Stimulated activated CD8-positive, alpha-beta memory T cell treated with anti-CD3 and anti-CD28 coated beads, Interleukin-2, amount 100 ng/mL, for 48 hours (primary cell): ENCODE measurements at regions not wholly inside any gene's neighbourhood (a gene's known extent, or its start where the extent isn't known, plus 50 kb on each side); places are given as distances from the start of the nearest gene placed in this dataset.
"Not testable (repeated sequence)": the region's sequence is repeated elsewhere in the genome, so short reads cannot be mapped to it uniquely, and the experiment has no call there.

ENCODE experiments used
- DNase-seq, 2 donors: peaks; one replicate each; pipeline ENCODE4 v3.0.0-alpha.2; 2020; ENCODE audit warnings: low read depth in 2 of 2

GRCh38 chr1:166695834-166696233, 143.4 kb upstream of the POGK start:
- not testable (repeated sequence) for DNase-seq

DNA sequence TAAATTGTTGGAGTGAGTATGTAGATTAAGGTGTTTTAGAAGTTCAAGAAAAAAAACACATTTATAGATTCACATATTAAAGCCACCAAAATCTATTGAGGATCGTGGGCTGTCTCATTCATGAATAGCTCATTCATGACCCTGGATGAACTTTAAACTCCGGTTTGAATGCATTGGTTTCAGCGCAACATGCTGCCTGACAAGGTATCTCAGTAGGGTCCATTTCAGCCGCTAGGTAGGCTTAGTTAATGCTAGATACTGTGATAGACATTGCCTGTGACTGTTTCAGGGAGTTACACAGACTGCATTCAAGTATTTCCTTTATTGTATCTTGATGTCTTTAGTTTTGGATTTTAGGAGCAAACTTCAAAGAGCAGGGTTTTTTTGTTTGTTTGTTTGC, 140.5 kb upstream of the POGK start:
- DNase-seq, result no peak

DNA sequence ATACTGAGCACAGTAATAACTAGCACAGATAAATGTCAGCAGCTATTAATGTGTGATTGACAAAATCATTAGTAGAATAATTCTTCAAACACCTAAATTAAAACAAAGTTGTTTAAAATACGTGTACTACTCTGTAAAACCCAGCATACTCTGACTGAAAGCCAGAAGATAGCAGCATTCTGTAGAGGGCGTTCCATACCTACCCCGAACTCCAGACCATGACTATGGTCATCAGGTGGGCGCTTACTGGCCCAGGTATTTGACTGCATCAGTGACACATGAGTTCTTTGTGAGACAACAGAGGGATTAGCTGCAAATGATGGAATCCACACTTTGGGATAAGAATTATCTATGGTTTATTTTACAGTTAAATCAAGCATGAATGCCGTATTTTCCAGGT, 139.7 kb upstream of the POGK start:
- DNase-seq, result no peak

- DNase-seq, result no peak
These were observed 138.6 kb upstream of the POGK start for GRCh38 chr1:166700696-166701095.

DNA sequence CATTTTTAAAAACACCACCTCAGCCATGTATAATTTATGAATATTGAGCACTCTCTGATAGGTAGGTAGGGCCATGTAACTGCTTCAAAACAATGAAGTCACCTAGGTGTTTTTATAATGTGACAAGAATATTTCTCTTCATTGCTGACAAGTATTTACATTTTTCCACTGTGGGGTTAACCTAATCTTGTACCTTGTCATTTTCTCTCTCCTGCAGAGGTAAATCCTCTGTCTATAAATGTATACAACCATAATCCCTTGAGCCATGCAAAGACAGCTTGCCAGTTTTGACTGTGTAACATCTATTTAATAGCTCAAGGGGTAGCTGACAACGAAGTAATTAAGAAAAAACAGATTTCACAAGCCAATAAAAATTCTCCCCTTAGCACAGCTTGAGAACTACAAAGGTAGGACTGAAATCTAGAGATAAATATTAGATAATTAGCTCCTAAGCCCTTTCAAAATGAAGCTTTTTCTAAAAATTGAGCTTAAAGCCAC, 137.6 kb upstream of the POGK start:
- no peak for DNase-seq

DNA sequence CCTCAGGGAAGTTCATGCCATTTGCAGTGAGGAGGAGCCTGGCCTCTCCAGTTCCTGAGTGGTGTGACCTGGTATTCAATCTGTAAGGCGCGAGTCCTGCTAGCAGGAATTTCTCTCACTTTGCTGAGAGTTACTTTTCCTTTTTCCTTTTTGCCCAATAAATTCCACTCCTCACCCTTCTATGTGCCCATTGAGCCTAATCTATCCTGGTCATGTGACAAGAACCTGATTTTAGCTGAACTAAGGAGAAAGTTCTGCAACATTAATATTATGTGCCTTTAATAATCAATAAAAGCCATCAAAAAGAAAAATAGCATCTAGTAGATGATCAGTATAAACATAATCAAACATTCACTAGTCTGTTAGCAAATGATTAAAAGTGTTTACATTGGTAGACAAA, 136.1 kb upstream of the POGK start:
- DNase-seq, result no peak

- DNase-seq, result no peak
These were observed 135.4 kb upstream of the POGK start for GRCh38 chr1:166703726-166704462.

DNA sequence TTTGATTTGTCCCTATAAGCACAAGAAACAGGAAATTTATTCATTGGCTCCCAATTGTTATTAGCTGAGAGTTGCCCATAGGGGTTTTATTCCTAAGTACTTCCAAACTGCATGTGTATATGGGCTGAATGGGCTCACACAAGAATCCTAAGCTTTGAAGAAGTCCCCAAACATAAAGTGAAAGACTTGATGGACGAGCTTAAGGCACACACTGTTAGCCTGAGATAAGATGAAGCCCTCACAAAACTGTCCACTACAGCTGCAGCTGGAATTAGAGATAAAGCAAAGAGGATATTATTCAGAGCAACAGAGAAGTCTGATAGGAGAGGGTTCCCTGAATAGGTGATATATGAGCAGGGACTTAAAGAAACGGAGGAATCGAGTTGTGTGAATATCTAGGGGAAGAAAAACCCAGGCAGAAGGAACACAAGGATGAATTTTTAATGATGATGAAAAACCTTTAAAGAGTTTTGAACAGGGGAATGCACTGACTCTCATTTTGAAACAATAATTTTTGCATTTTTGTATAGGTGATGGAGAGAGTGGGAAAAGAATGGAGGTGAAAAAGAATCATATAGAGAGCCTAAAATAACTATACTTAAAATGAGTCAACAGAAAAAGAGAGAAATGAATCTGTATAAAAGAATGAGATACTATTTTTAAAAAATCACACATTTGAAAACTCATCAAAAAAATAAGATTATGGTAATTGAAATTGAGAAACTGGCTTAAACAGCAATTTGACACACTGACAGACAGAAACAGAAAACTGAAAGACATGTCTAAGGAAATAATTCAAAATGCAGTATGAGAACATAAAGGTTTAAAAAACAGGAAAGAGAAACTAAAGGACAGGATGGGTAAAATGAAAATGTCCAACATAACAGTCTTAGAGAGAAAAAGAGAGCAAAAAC, 133.6 kb upstream of the POGK start:
- no peak for DNase-seq

GRCh38 chr1:166716620-166717019, 122.7 kb upstream of the POGK start:
- no peak for DNase-seq

DNA sequence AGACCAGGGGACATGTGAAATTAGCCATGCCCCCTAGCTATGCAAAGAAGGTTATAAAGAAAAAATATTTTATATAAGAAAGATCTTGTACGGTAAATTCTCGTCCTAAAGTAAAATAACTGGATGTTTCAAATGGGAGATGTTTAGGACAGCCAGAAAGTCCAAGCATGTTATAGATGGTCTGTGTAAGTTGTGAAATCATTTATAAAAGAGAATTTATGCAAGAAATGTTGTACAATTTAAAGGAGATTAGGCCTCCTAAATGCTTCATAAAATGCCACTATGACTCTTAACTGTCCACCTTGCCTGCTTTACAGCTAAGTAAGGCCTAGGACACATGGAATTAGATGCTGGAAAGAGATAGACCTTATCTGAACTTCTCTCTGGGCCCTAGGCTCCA, 118.1 kb upstream of the POGK start:
- no peak for DNase-seq

GRCh38 chr1:166730299-166730888, 108.9 kb upstream of the POGK start:
- DNase-seq, result no peak

DNA sequence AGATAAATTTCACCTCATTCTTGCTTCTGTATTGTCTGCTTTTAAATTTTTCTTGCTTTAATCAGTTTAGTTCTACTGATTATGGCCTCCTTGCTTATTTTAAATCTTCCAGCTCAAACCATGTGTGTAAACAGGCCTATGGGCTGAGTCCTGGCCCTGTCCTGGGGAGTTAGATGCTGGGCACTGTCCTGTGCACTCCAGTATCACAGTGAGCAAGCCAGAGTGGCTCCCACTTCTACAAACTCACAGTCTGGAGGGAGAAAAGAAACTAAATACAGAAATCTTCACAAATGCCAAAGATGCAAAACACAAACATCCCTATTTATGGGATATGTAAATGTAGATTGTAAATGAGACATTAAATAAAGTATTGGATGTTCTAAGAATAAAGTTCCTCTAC, 101.1 kb upstream of the POGK start:
- no peak for DNase-seq

DNA sequence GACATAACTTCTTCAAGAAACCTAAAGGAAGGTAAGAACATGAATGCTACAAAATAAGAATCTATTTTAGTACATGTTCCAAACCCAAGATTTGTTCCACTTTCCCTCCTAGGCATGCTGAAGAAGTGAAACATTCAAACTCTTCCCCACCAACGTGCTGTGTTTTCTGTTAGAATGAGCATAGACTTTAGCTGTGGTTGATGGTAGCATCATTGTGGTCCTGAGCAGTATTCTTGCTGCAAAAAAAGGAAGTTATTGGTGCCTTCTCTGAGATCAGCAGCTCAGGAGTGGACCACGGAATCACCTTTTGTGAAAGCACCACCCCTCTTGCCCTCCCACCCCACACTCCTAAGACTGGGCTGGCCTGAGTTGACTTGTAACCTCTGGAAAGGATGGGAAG, 100.4 kb upstream of the POGK start:
- DNase-seq, result no peak

DNA sequence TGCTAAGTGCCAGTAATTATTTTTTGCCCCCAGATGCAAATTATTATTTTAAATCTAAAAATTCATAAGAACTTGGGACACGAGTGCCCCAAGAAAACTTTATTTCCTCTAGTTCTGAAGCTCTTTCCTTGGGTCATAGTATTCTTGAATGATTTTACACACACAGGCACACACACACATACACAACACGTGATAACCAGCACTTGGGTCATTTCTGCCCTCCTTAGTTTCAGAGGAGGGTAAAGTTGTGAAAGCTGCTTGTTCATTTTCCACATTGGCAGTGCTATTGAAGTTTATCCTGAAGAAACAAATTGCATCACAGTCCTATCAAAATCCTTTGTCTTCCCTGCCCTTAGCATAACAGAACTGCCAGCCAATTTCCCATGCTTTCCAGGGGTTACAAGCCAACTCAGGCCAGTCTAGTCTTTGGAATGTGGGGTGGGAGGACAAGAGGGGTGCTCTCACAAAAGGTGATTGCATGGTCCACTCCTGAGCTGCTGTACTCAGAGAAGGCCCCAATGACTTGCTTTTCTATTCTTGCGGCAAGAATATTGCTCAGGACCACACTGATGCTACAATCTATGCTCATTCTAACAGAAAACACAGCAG, 98.5 kb upstream of the POGK start:
- no peak for DNase-seq

GRCh38 chr1:166763318-166763717, 76.0 kb upstream of the POGK start:
- no peak for DNase-seq

GRCh38 chr1:166766942-166767341, 72.3 kb upstream of the POGK start:
- no peak for DNase-seq

DNA sequence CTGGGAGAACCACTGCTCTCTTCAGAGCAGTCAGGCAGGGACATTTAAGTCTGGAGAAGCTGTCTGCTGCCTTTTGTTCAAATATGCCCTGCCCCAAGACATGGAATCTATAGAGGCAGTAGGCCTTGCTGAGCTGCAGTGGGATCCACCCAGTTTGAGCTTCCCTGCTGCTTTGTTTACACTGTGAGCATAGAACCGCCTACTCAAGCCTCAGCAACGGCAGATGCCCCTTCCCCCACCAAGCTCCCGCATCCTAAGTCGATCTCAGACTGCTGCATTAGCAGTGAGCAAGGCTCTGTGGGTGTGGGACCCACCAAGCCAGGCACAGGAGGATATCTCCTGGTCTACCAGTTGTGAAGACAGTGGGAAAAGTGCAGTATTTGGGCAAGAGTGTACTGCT, 54.6 kb upstream of the POGK start:
- not testable (repeated sequence) for DNase-seq

DNA sequence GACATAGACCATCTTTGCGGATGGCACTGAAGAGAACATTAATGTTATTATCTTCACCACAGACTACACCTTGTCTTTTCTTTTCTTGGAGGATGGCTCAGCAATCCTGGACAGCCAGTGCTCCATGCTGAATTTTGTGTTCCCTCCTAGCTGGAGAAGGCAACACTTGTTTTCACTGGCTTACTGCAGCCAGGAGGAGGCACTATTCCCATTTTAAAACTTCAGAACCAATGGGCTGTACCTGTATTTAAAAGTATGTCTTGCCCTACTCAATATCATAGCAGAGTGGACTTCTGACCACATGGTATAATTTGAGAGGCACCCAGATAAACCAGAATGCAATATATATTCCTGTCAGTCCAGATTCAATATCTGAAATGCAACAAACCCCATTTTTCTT, 53.3 kb upstream of the POGK start:
- no peak for DNase-seq

GRCh38 chr1:166789286-166789685, 50.0 kb upstream of the POGK start:
- DNase-seq, result no peak
